Panc1 (cell line): ENCODE measurements at regions not wholly inside any gene's neighbourhood (a gene's known extent, or its start where the extent isn't known, plus 50 kb on each side); places are given as distances from the start of the nearest gene placed in this dataset.

Experiments used
- CTCF ChIP-seq: fragments of 450-650 bp; IDR thresholded peaks from 2 replicates; pipeline ENCODE4 v1.5.1; 2017; ENCODE audit warnings: mild to moderate bottlenecking
- SIN3A ChIP-seq: IDR thresholded peaks from 2 replicates; pipeline ENCODE4 v1.6.1; 2012; ENCODE audit warnings: low read depth, mild to moderate bottlenecking, low read length, moderate library complexity, borderline replicate concordance; ENCODE audit not compliant: insufficient read depth

GRCh38 chr2:193279361-193279760, 1084.6 kb upstream of the TMEFF2 start:
- TF ChIP-seq CTCF (no peak), SIN3A (no peak)
